ENCODE measurements at regions not wholly inside any gene's neighbourhood (a gene's known extent, or its start where the extent isn't known, plus 50 kb on each side); places are given as distances from the start of the nearest gene placed in this dataset.

GRCh38 chr3:117367861-117368260, 658.3 kb downstream of the TUSC7 start:
- no peak overlapping the region for H3K9ac ChIP-seq (ENCODE audit: low read length)
- H3K4me1 ChIP-seq (ENCODE audit: control insufficient read depth, insufficient read depth, low read length), result no peaks in the 10 kb centered on the region
- H3K9me3 ChIP-seq (ENCODE audit: control insufficient read depth, low read length), result no peaks in the 10 kb centered on the region
- no peaks in the 10 kb centered on the region for H3K36me3 ChIP-seq (ENCODE audit: control insufficient read depth, insufficient read depth, low read length)
- no peak overlapping the region for H3K4me3 ChIP-seq (ENCODE audit: low read length)
- H3K27me3 ChIP-seq (ENCODE audit: control insufficient read depth, insufficient read depth, low read length), result no peaks in the 10 kb centered on the region

GRCh38 chr3:117380631-117381030, 671.1 kb downstream of the TUSC7 start:
- H3K36me3 ChIP-seq (ENCODE audit: control insufficient read depth, insufficient read depth, low read length), result no peaks in the 10 kb centered on the region
- H3K9me3 ChIP-seq (ENCODE audit: control insufficient read depth, low read length), result no peaks in the 10 kb centered on the region
- no peak overlapping the region for H3K9ac ChIP-seq (ENCODE audit: low read length)
- H3K4me1 ChIP-seq (ENCODE audit: control insufficient read depth, insufficient read depth, low read length), result no peaks in the 10 kb centered on the region
- no peaks in the 10 kb centered on the region for H3K27me3 ChIP-seq (ENCODE audit: control insufficient read depth, insufficient read depth, low read length)
- no peak overlapping the region for H3K4me3 ChIP-seq (ENCODE audit: low read length)

GRCh38 chr3:117393119-117393518, 683.5 kb downstream of the TUSC7 start:
- H3K27me3 ChIP-seq (ENCODE audit: control insufficient read depth, insufficient read depth, low read length), result no peaks in the 10 kb centered on the region
- H3K9ac ChIP-seq (ENCODE audit: low read length), result no peak overlapping the region
- H3K36me3 ChIP-seq (ENCODE audit: control insufficient read depth, insufficient read depth, low read length), result no peaks in the 10 kb centered on the region

GRCh38 chr3:117398141-117398899, 688.7 kb downstream of the TUSC7 start:
- H3K36me3 ChIP-seq (ENCODE audit: control insufficient read depth, insufficient read depth, low read length), result no peaks in the 10 kb centered on the region
- H3K27me3 ChIP-seq (ENCODE audit: control insufficient read depth, insufficient read depth, low read length), result no peaks in the 10 kb centered on the region
- no peak overlapping the region for H3K9ac ChIP-seq (ENCODE audit: low read length)

More at GRCh38 chr3:117393119-117393518, 683.5 kb downstream of the TUSC7 start:
- H3K9me3 ChIP-seq (ENCODE audit: control insufficient read depth, low read length), result no peaks in the 10 kb centered on the region
- no peak overlapping the region for H3K4me3 ChIP-seq (ENCODE audit: low read length)
- no peaks in the 10 kb centered on the region for H3K4me1 ChIP-seq (ENCODE audit: control insufficient read depth, insufficient read depth, low read length)

GRCh38 chr3:117399311-117400078, 689.9 kb downstream of the TUSC7 start:
- H3K4me3 ChIP-seq (ENCODE audit: low read length), result no peak overlapping the region
- no peaks in the 10 kb centered on the region for H3K27me3 ChIP-seq (ENCODE audit: control insufficient read depth, insufficient read depth, low read length)
- no peaks in the 10 kb centered on the region for H3K4me1 ChIP-seq (ENCODE audit: control insufficient read depth, insufficient read depth, low read length)
- no peak overlapping the region for H3K9ac ChIP-seq (ENCODE audit: low read length)
- no peaks in the 10 kb centered on the region for H3K9me3 ChIP-seq (ENCODE audit: control insufficient read depth, low read length)
- H3K36me3 ChIP-seq (ENCODE audit: control insufficient read depth, insufficient read depth, low read length), result no peaks in the 10 kb centered on the region

More at GRCh38 chr3:117398141-117398899, 688.7 kb downstream of the TUSC7 start:
- H3K4me1 ChIP-seq (ENCODE audit: control insufficient read depth, insufficient read depth, low read length), result no peaks in the 10 kb centered on the region
- no peaks in the 10 kb centered on the region for H3K9me3 ChIP-seq (ENCODE audit: control insufficient read depth, low read length)
- no peak overlapping the region for H3K4me3 ChIP-seq (ENCODE audit: low read length)

GRCh38 chr3:117400303-117400702, 690.7 kb downstream of the TUSC7 start:
- Histone ChIP-seq H3K4me3 (ENCODE audit: low read length) (no peak overlapping the region), H3K9me3 (ENCODE audit: control insufficient read depth, low read length) (no peaks in the 10 kb centered on the region), H3K36me3 (ENCODE audit: control insufficient read depth, insufficient read depth, low read length) (no peaks in the 10 kb centered on the region), H3K4me1 (ENCODE audit: control insufficient read depth, insufficient read depth, low read length) (no peaks in the 10 kb centered on the region), H3K9ac (ENCODE audit: low read length) (no peak overlapping the region), H3K27me3 (ENCODE audit: control insufficient read depth, insufficient read depth, low read length) (no peaks in the 10 kb centered on the region)

GRCh38 chr3:117404141-117404540, 694.6 kb downstream of the TUSC7 start:
- Histone ChIP-seq H3K9ac (ENCODE audit: low read length) (no peak overlapping the region), H3K27me3 (ENCODE audit: control insufficient read depth, insufficient read depth, low read length) (no peaks in the 10 kb centered on the region), H3K36me3 (ENCODE audit: control insufficient read depth, insufficient read depth, low read length) (no peaks in the 10 kb centered on the region), H3K4me1 (ENCODE audit: control insufficient read depth, insufficient read depth, low read length) (no peaks in the 10 kb centered on the region), H3K9me3 (ENCODE audit: control insufficient read depth, low read length) (no peaks in the 10 kb centered on the region), H3K4me3 (ENCODE audit: low read length) (no peak overlapping the region)

- no peak overlapping the region for H3K9ac ChIP-seq (ENCODE audit: low read length)
- no peaks in the 10 kb centered on the region for H3K4me1 ChIP-seq (ENCODE audit: control insufficient read depth, insufficient read depth, low read length)
- no peak overlapping the region for H3K4me3 ChIP-seq (ENCODE audit: low read length)
- H3K27me3 ChIP-seq (ENCODE audit: control insufficient read depth, insufficient read depth, low read length), result no peaks in the 10 kb centered on the region
- H3K9me3 ChIP-seq (ENCODE audit: control insufficient read depth, low read length), result no peaks in the 10 kb centered on the region
- no peaks in the 10 kb centered on the region for H3K36me3 ChIP-seq (ENCODE audit: control insufficient read depth, insufficient read depth, low read length)
Measured at GRCh38 chr3:117404730-117405129, 695.2 kb downstream of the TUSC7 start.

GRCh38 chr3:117405359-117405758, 695.8 kb downstream of the TUSC7 start:
- Histone ChIP-seq H3K9me3 (ENCODE audit: control insufficient read depth, low read length) (no peaks in the 10 kb centered on the region), H3K4me3 (ENCODE audit: low read length) (no peak overlapping the region), H3K27me3 (ENCODE audit: control insufficient read depth, insufficient read depth, low read length) (no peaks in the 10 kb centered on the region), H3K9ac (ENCODE audit: low read length) (no peak overlapping the region), H3K36me3 (ENCODE audit: control insufficient read depth, insufficient read depth, low read length) (no peaks in the 10 kb centered on the region), H3K4me1 (ENCODE audit: control insufficient read depth, insufficient read depth, low read length) (no peaks in the 10 kb centered on the region)

GRCh38 chr3:117407317-117407716, 697.7 kb downstream of the TUSC7 start:
- H3K9me3 ChIP-seq (ENCODE audit: control insufficient read depth, low read length), result no peaks in the 10 kb centered on the region
- no peaks in the 10 kb centered on the region for H3K27me3 ChIP-seq (ENCODE audit: control insufficient read depth, insufficient read depth, low read length)
- no peak overlapping the region for H3K9ac ChIP-seq (ENCODE audit: low read length)
- H3K36me3 ChIP-seq (ENCODE audit: control insufficient read depth, insufficient read depth, low read length), result no peaks in the 10 kb centered on the region
- no peaks in the 10 kb centered on the region for H3K4me1 ChIP-seq (ENCODE audit: control insufficient read depth, insufficient read depth, low read length)
- no peak overlapping the region for H3K4me3 ChIP-seq (ENCODE audit: low read length)

- H3K27me3 ChIP-seq (ENCODE audit: control insufficient read depth, insufficient read depth, low read length), result no peaks in the 10 kb centered on the region
Measured at GRCh38 chr3:117408811-117409210, 699.2 kb downstream of the TUSC7 start.

GRCh38 chr3:117409256-117409655, 699.7 kb downstream of the TUSC7 start:
- Histone ChIP-seq H3K9me3 (ENCODE audit: control insufficient read depth, low read length) (no peaks in the 10 kb centered on the region), H3K27me3 (ENCODE audit: control insufficient read depth, insufficient read depth, low read length) (no peaks in the 10 kb centered on the region), H3K9ac (ENCODE audit: low read length) (no peak overlapping the region), H3K4me3 (ENCODE audit: low read length) (no peak overlapping the region), H3K36me3 (ENCODE audit: control insufficient read depth, insufficient read depth, low read length) (no peaks in the 10 kb centered on the region), H3K4me1 (ENCODE audit: control insufficient read depth, insufficient read depth, low read length) (no peaks in the 10 kb centered on the region)

More at GRCh38 chr3:117408811-117409210, 699.2 kb downstream of the TUSC7 start:
- no peak overlapping the region for H3K4me3 ChIP-seq (ENCODE audit: low read length)
- no peaks in the 10 kb centered on the region for H3K36me3 ChIP-seq (ENCODE audit: control insufficient read depth, insufficient read depth, low read length)
- no peaks in the 10 kb centered on the region for H3K9me3 ChIP-seq (ENCODE audit: control insufficient read depth, low read length)
- H3K9ac ChIP-seq (ENCODE audit: low read length), result no peak overlapping the region
- no peaks in the 10 kb centered on the region for H3K4me1 ChIP-seq (ENCODE audit: control insufficient read depth, insufficient read depth, low read length)

Data from mucosa of stomach (tissue), 1 donor.